H9 (cell line): ENCODE measurements at regions not wholly inside any gene's neighbourhood (a gene's known extent, or its start where the extent isn't known, plus 50 kb on each side); places are given as distances from the start of the nearest gene placed in this dataset.

Experiments used
- DNase-seq: peaks from one replicate; pipeline ENCODE4 v3.0.0-alpha.2; 2017
- H2AFZ ChIP-seq: one replicate; pipeline ENCODE4 v1.6.1; 2013; ENCODE audit warnings: mild to moderate bottlenecking, low read length, control low read depth, moderate library complexity
- H2AK5ac ChIP-seq: 2 replicates; pipeline ENCODE4 v1.6.1; 2013; ENCODE audit warnings: low read length, control low read depth, mixed read lengths; ENCODE audit not compliant: insufficient read length
- H2BK120ac ChIP-seq: one replicate; pipeline ENCODE4 v1.6.1; 2013; ENCODE audit warnings: low read depth, mild to moderate bottlenecking, low read length, control low read depth, inconsistent platforms; ENCODE audit not compliant: poor library complexity, severe bottlenecking
- H2BK12ac ChIP-seq: 2 replicates; pipeline ENCODE4 v1.6.1; 2013; ENCODE audit warnings: low read length, control low read depth, mixed read lengths, low read depth; ENCODE audit not compliant: insufficient read length
- H2BK15ac ChIP-seq: 2 replicates; pipeline ENCODE4 v1.6.1; 2013; ENCODE audit warnings: low read depth, low read length, control low read depth
- H2BK20ac ChIP-seq: one replicate; pipeline ENCODE4 v1.6.1; 2013; ENCODE audit warnings: low read depth, mild to moderate bottlenecking, low read length, control low read depth, inconsistent platforms; ENCODE audit not compliant: poor library complexity, severe bottlenecking
- H2BK5ac ChIP-seq: 2 replicates; pipeline ENCODE4 v1.6.1; 2013; ENCODE audit warnings: low read length, control low read depth, mixed read lengths; ENCODE audit not compliant: insufficient read length
- H3K14ac ChIP-seq: 2 replicates; pipeline ENCODE4 v1.6.1; 2013; ENCODE audit warnings: low read length, control low read depth; ENCODE audit not compliant: insufficient read depth
- H3K18ac ChIP-seq: 2 replicates; pipeline ENCODE4 v1.6.1; 2013; ENCODE audit warnings: low read depth, mild to moderate bottlenecking, mixed read lengths, low read length, control low read depth; ENCODE audit not compliant: insufficient read length
- H3K23ac ChIP-seq: 2 replicates; pipeline ENCODE4 v1.6.1; 2013; ENCODE audit warnings: low read length, control low read depth, mixed read lengths, low read depth; ENCODE audit not compliant: insufficient read length
- H3K23me2 ChIP-seq: 2 replicates; pipeline ENCODE4 v1.6.1; 2013; ENCODE audit warnings: low read depth, mild to moderate bottlenecking, mixed read lengths, low read length, control low read depth; ENCODE audit not compliant: insufficient read length, poor library complexity, severe bottlenecking
- H3K27ac ChIP-seq: 2 replicates; pipeline ENCODE4 v1.5.1; 2013; ENCODE audit warnings: low read length, control low read depth, mixed read lengths, low read depth; ENCODE audit not compliant: insufficient read length
- H3K27me3 ChIP-seq: 2 replicates; pipeline ENCODE4 v1.6.1; 2013; ENCODE audit warnings: low read length, control low read depth, inconsistent platforms; ENCODE audit not compliant: insufficient read depth
- H3K4ac ChIP-seq: 2 replicates; pipeline ENCODE4 v1.6.1; 2013; ENCODE audit warnings: low read depth, mild to moderate bottlenecking, control low read depth, inconsistent platforms, low read length, moderate library complexity
- H3K4me1 ChIP-seq: 2 replicates; pipeline ENCODE4 v1.6.1; 2013; ENCODE audit warnings: low read length, control low read depth, inconsistent platforms; ENCODE audit not compliant: insufficient read depth
- H3K4me2 ChIP-seq: 2 replicates; pipeline ENCODE4 v1.6.1; 2013; ENCODE audit warnings: low read length, control low read depth, mixed read lengths; ENCODE audit not compliant: insufficient read length, insufficient read depth
- H3K56ac ChIP-seq: 2 replicates; pipeline ENCODE4 v1.6.1; 2013; ENCODE audit warnings: low read depth, mild to moderate bottlenecking, mixed read lengths, low read length, control low read depth; ENCODE audit not compliant: insufficient read length
- H3K79me1 ChIP-seq: 2 replicates; pipeline ENCODE4 v1.6.1; 2013; ENCODE audit warnings: low read depth, mild to moderate bottlenecking, moderate library complexity, low read length, control low read depth, inconsistent platforms; ENCODE audit not compliant: insufficient read depth, poor library complexity, severe bottlenecking
- H3K79me2 ChIP-seq: 2 replicates; pipeline ENCODE4 v1.6.1; 2013; ENCODE audit warnings: low read length, control low read depth, inconsistent platforms; ENCODE audit not compliant: insufficient read depth
- H3K9ac ChIP-seq: 2 replicates; pipeline ENCODE4 v1.6.1; 2013; ENCODE audit warnings: low read length, control low read depth, mixed read lengths; ENCODE audit not compliant: insufficient read length; ENCODE audit errors: extremely low read depth
- H3K9me3 ChIP-seq: one replicate; pipeline ENCODE4 v1.6.1; 2013; ENCODE audit warnings: low read depth, low read length, inconsistent platforms; ENCODE audit not compliant: control insufficient read depth
- H3T11ph ChIP-seq: one replicate; pipeline ENCODE4 v1.6.1; 2013; ENCODE audit warnings: mild to moderate bottlenecking, low read length, control low read depth, inconsistent platforms
- H4K20me1 ChIP-seq: one replicate; pipeline ENCODE4 v1.6.1; 2013; ENCODE audit not compliant: control insufficient read depth, insufficient read length, insufficient read depth
- H4K5ac ChIP-seq: 2 replicates; pipeline ENCODE4 v1.6.1; 2013; ENCODE audit warnings: low read depth, mild to moderate bottlenecking, mixed read lengths, low read length, control low read depth; ENCODE audit not compliant: insufficient read length
- H4K8ac ChIP-seq: replicated peaks from 2 replicates; pipeline ENCODE4 v1.6.1; 2013; ENCODE audit warnings: low read length, control low read depth, mixed read lengths, low read depth; ENCODE audit not compliant: insufficient read length
- H4K91ac ChIP-seq: 2 replicates; pipeline ENCODE4 v1.6.1; 2013; ENCODE audit warnings: low read depth, mild to moderate bottlenecking, moderate library complexity, mixed read lengths, low read length, control low read depth; ENCODE audit not compliant: insufficient read length
- H3K27ac Mint-ChIP-seq, 3 experiments: 2 replicates in 2 of 3; 3 replicates in 1 of 3; pipeline ENCODE4 v1.8.0; 2020 to 2021; ENCODE audit warnings: mixed read lengths in 3 of 3, mild to moderate bottlenecking in 1 of 3, moderate library complexity in 1 of 3
- H3K27me3 Mint-ChIP-seq: 2 replicates; pipeline ENCODE4 v1.8.0; 2021; ENCODE audit warnings: low read depth, mild to moderate bottlenecking, moderate library complexity, mixed read lengths
- H3K36me3 Mint-ChIP-seq, 3 experiments: 2 replicates in 2 of 3; 3 replicates in 1 of 3; pipeline ENCODE4 v1.8.0; 2020 to 2021; ENCODE audit warnings: low read depth in 3 of 3, mixed read lengths in 3 of 3; ENCODE audit not compliant: insufficient read depth in 1 of 3
- H3K4me1 Mint-ChIP-seq, 2 experiments: 2 replicates each; pipeline ENCODE4 v1.8.0; 2020; ENCODE audit warnings: mixed read lengths in 2 of 2
- H3K4me3 Mint-ChIP-seq, 2 experiments: 2 replicates in 1 of 2; 3 replicates in 1 of 2; pipeline ENCODE4 v1.8.0; 2020 to 2021; ENCODE audit warnings: mild to moderate bottlenecking in 2 of 2, mixed read lengths in 2 of 2, moderate library complexity in 1 of 2
- H3K9me3 Mint-ChIP-seq, 2 experiments: 2 replicates in 1 of 2; 3 replicates in 1 of 2; pipeline ENCODE4 v1.8.0; 2020; ENCODE audit warnings: mild to moderate bottlenecking in 2 of 2, mixed read lengths in 2 of 2, moderate library complexity in 1 of 2
- WGBS: extraction: QIAGEN DNeasy Blood & Tissue Kit; methylation state at CpG from one replicate; pipeline ENCODE4 v1.1.7; 2013; ENCODE audit warnings: missing lambda C conversion rate, low lambda C conversion rate, mixed read lengths; ENCODE audit not compliant: insufficient read length; ENCODE audit errors: extremely low coverage; 5-methylcytosine and 5-hydroxymethylcytosine counted together
- TF ChIP-seq, protein P1 (sequence below): fragments of 200-600 bp; sonication (generic); conservative IDR thresholded peaks from 3 replicates; pipeline ENCODE4 v1.8.0; 2021; ENCODE audit warnings: antibody characterized with exemption, mild to moderate bottlenecking

DNA sequence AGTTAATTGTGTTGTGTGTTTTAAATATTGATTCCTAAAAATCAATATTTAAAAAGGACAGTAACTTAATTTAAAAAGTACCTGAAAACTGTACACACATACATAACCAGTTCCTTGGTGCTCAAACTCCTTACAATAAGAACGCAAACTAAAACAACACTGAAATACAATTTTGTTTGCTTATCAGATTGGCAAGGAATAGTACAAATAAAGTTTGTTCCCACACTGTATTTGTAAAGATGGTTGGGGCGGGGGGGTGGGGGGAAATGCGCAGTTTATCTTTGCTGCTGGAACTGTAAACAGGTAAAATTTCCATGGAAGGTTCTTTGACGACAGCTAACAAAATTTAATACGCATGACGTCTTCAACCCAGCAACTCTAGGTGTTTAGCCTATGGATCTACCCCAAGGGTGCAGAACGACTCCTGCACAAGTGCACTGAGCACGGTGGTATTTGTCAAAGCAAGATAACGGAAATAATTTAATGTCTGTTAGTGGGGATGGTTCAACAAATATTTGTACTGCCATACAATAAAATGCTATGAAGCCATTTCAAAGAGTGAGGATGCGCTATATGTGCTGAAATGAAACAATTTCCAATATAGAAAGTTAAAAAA lies 96.5 kb downstream of the ING1 start:
- no peak for DNase-seq
- H3K4ac ChIP-seq, result no peak overlapping the region
- no peaks in the 10 kb centered on the region; a peak in 1 of 5 replicates for H3K9me3 Mint-ChIP-seq
- no peak overlapping the region for H3K4me2 ChIP-seq
- H3K4me3 Mint-ChIP-seq, result no peak overlapping the region
- peaks cover 11% of the 10 kb centered on the region for H3K4me1 ChIP-seq
- peaks cover 19% of the 10 kb centered on the region for H3K27me3 Mint-ChIP-seq
- H2BK12ac ChIP-seq, result no peak overlapping the region
- H4K5ac ChIP-seq, result no peak overlapping the region
- no peak overlapping the region for H2BK5ac ChIP-seq
- no peaks in the 10 kb centered on the region for H3K79me1 ChIP-seq
- no peaks in the 10 kb centered on the region for H3K27me3 ChIP-seq
- no peak overlapping the region for H4K91ac ChIP-seq
- H3K23me2 ChIP-seq, result no peaks in the 10 kb centered on the region
- no peak overlapping the region for H3T11ph ChIP-seq
- H3K4me1 Mint-ChIP-seq, result peaks cover 36 to 42% of the 10 kb centered on the region in 2 experiments
- no peaks in the 10 kb centered on the region for H3K79me2 ChIP-seq
- no peak overlapping the region for H3K27ac ChIP-seq
- no peak overlapping the region for H3K9ac ChIP-seq
- no CpG with 5 or more reads among the region's 10 CpGs for WGBS
- H2BK20ac ChIP-seq, result no peak overlapping the region
- peaks cover 0 to 7% (median 0%) of the 10 kb centered on the region in 3 experiments; a peak in 2 of 7 replicates for H3K36me3 Mint-ChIP-seq
- no peak overlapping the region for H3K18ac ChIP-seq
- no peak overlapping the region for H2AK5ac ChIP-seq
- no peak overlapping the region for H3K27ac Mint-ChIP-seq
- H2BK120ac ChIP-seq, result no peak overlapping the region
- no peak overlapping the region for H2AFZ ChIP-seq
- H3K23ac ChIP-seq, result no peak overlapping the region
- no peak overlapping the region for H3K56ac ChIP-seq
- H2BK15ac ChIP-seq, result no peak overlapping the region
- no peak overlapping the region for H3K14ac ChIP-seq
- H4K20me1 ChIP-seq, result no peaks in the 10 kb centered on the region
- TF ChIP-seq, protein P1, sequence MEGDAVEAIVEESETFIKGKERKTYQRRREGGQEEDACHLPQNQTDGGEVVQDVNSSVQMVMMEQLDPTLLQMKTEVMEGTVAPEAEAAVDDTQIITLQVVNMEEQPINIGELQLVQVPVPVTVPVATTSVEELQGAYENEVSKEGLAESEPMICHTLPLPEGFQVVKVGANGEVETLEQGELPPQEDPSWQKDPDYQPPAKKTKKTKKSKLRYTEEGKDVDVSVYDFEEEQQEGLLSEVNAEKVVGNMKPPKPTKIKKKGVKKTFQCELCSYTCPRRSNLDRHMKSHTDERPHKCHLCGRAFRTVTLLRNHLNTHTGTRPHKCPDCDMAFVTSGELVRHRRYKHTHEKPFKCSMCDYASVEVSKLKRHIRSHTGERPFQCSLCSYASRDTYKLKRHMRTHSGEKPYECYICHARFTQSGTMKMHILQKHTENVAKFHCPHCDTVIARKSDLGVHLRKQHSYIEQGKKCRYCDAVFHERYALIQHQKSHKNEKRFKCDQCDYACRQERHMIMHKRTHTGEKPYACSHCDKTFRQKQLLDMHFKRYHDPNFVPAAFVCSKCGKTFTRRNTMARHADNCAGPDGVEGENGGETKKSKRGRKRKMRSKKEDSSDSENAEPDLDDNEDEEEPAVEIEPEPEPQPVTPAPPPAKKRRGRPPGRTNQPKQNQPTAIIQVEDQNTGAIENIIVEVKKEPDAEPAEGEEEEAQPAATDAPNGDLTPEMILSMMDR, result no peak
- H4K8ac ChIP-seq, result no peak overlapping the region
- no peaks in the 10 kb centered on the region for H3K9me3 ChIP-seq
